Pons (tissue), 1 donor: ENCODE measurements at regions not wholly inside any gene's neighbourhood (a gene's known extent, or its start where the extent isn't known, plus 50 kb on each side); places are given as distances from the start of the nearest gene placed in this dataset.
A peak's percentile ranks its signal among the peaks of the same experiment; 100 is the strongest.
"Not testable (repeated sequence)": the region's sequence is repeated elsewhere in the genome, so short reads cannot be mapped to it uniquely, and the experiment has no call there.

Experiments
- DNase-seq: peaks from one replicate; pipeline ENCODE4 v3.0.0-alpha.2; 2016; ENCODE audit warnings: low spot score

GRCh38 chr4:128566693-128567092 is 242.8 kb upstream of the JADE1 start:
- DNase-seq = no peak

GRCh38 chr4:128565565-128566186 is 243.8 kb upstream of the JADE1 start:
- peak; percentile 24 for DNase-seq

- no peak for DNase-seq
Measured at GRCh38 chr4:128565054-128565453, 244.4 kb upstream of the JADE1 start.

- no peak for DNase-seq
Measured at GRCh38 chr4:128564081-128564630, 245.3 kb upstream of the JADE1 start.

GRCh38 chr4:128560754-128561495 is 248.6 kb upstream of the JADE1 start:
- DNase-seq = no peak

GRCh38 chr4:128558896-128559679 is 250.4 kb upstream of the JADE1 start:
- peak; percentile 36 for DNase-seq

GRCh38 chr4:128556756-128557155 is 252.7 kb upstream of the JADE1 start:
- DNase-seq = no peak

GRCh38 chr4:128553686-128554515 is 255.6 kb upstream of the JADE1 start:
- peak; percentile 19 for DNase-seq

- DNase-seq = no peak
Measured at GRCh38 chr4:128552586-128552907, 257.0 kb upstream of the JADE1 start.

GRCh38 chr4:128551280-128551679 is 258.2 kb upstream of the JADE1 start:
- no peak for DNase-seq

GRCh38 chr4:128550060-128550459 is 259.4 kb upstream of the JADE1 start:
- DNase-seq = no peak

GRCh38 chr4:128549636-128550035 is 259.9 kb upstream of the JADE1 start:
- no peak for DNase-seq

- no peak for DNase-seq
Measured at GRCh38 chr4:128548381-128548780, 260.8 kb upstream of the PGRMC2 start.

GRCh38 chr4:128544272-128544671 is 256.7 kb upstream of the PGRMC2 start:
- no peak for DNase-seq

GRCh38 chr4:128543696-128544095 is 256.1 kb upstream of the PGRMC2 start:
- DNase-seq = no peak

- DNase-seq = no peak
Measured at GRCh38 chr4:128542047-128542446, 254.4 kb upstream of the PGRMC2 start.

GRCh38 chr4:128540122-128540521 is 252.5 kb upstream of the PGRMC2 start:
- no peak for DNase-seq

GRCh38 chr4:128538111-128538882 is 250.7 kb upstream of the PGRMC2 start:
- no peak for DNase-seq

- peak; percentile 14 for DNase-seq
Measured at GRCh38 chr4:128536746-128537145, 249.1 kb upstream of the PGRMC2 start.

GRCh38 chr4:128535510-128535909 is 247.9 kb upstream of the PGRMC2 start:
- not testable (repeated sequence) for DNase-seq
